ENCODE measurements at regions not wholly inside any gene's neighbourhood (a gene's known extent, or its start where the extent isn't known, plus 50 kb on each side); places are given as distances from the start of the nearest gene placed in this dataset.

GRCh38 chr18:65279668-65280305 lies 471.0 kb upstream of the CDH7 start:
- Histone ChIP-seq H3K4me3 (no peak overlapping the region), H3K9me3 (no peaks in the 10 kb centered on the region)

GRCh38 chr18:65278939-65279667 lies 471.7 kb upstream of the CDH7 start:
- Histone ChIP-seq H3K9me3 (no peaks in the 10 kb centered on the region), H3K4me3 (no peak overlapping the region), H3K36me3 (no peaks in the 10 kb centered on the region), H3K27me3 (no peaks in the 10 kb centered on the region)
- DNase-seq = no peak

More at GRCh38 chr18:65279668-65280305, 471.0 kb upstream of the CDH7 start:
- no peaks in the 10 kb centered on the region for H3K27me3 ChIP-seq
- H3K36me3 ChIP-seq = no peaks in the 10 kb centered on the region
- no peak for DNase-seq

- Histone ChIP-seq H3K4me3 (no peak overlapping the region), H3K9me3 (no peaks in the 10 kb centered on the region), H3K27me3 (no peaks in the 10 kb centered on the region), H3K36me3 (no peaks in the 10 kb centered on the region)
- no peak for DNase-seq
These were observed 481.4 kb upstream of the CDH7 start for GRCh38 chr18:65269375-65269774.

- H3K36me3 ChIP-seq = no peaks in the 10 kb centered on the region
- no peaks in the 10 kb centered on the region for H3K9me3 ChIP-seq
- H3K27me3 ChIP-seq = no peaks in the 10 kb centered on the region
- no peak overlapping the region for H3K4me3 ChIP-seq
- no peak for DNase-seq
These were observed 485.1 kb upstream of the CDH7 start for GRCh38 chr18:65265761-65266160.

GRCh38 chr18:65260030-65260429 lies 490.8 kb upstream of the CDH7 start:
- DNase-seq = no peak
- Histone ChIP-seq H3K27me3 (no peaks in the 10 kb centered on the region), H3K36me3 (no peaks in the 10 kb centered on the region)

GRCh38 chr18:65259403-65259802 lies 491.4 kb upstream of the CDH7 start:
- Histone ChIP-seq H3K9me3 (no peaks in the 10 kb centered on the region), H3K4me3 (no peak overlapping the region), H3K36me3 (no peaks in the 10 kb centered on the region), H3K27me3 (no peaks in the 10 kb centered on the region)
- no peak for DNase-seq

More at GRCh38 chr18:65260030-65260429, 490.8 kb upstream of the CDH7 start:
- no peaks in the 10 kb centered on the region for H3K9me3 ChIP-seq
- no peak overlapping the region for H3K4me3 ChIP-seq

GRCh38 chr18:65257149-65257548 lies 493.7 kb upstream of the CDH7 start:
- Histone ChIP-seq H3K9me3 (no peaks in the 10 kb centered on the region), H3K36me3 (no peaks in the 10 kb centered on the region), H3K27me3 (no peaks in the 10 kb centered on the region), H3K4me3 (no peak overlapping the region)
- DNase-seq = no peak

- Histone ChIP-seq H3K4me3 (no peak overlapping the region), H3K27me3 (no peaks in the 10 kb centered on the region), H3K9me3 (no peaks in the 10 kb centered on the region), H3K36me3 (no peaks in the 10 kb centered on the region)
- no peak for DNase-seq
These were observed 495.4 kb upstream of the CDH7 start for GRCh38 chr18:65255417-65255816.

GRCh38 chr18:65239787-65240186 lies 511.0 kb upstream of the CDH7 start:
- no peaks in the 10 kb centered on the region for H3K27me3 ChIP-seq
- no peak overlapping the region for H3K4me3 ChIP-seq
- no peaks in the 10 kb centered on the region for H3K36me3 ChIP-seq
- H3K9me3 ChIP-seq = no peaks in the 10 kb centered on the region
- no peak for DNase-seq

- Histone ChIP-seq H3K36me3 (no peaks in the 10 kb centered on the region), H3K9me3 (no peaks in the 10 kb centered on the region), H3K27me3 (no peaks in the 10 kb centered on the region), H3K4me3 (no peak overlapping the region)
- no peak for DNase-seq
These were observed 514.7 kb upstream of the CDH7 start for GRCh38 chr18:65235966-65236624.

GRCh38 chr18:65230311-65230710 lies 520.5 kb upstream of the CDH7 start:
- DNase-seq = no peak
- H3K27me3 ChIP-seq = no peaks in the 10 kb centered on the region
- no peaks in the 10 kb centered on the region for H3K36me3 ChIP-seq
- no peaks in the 10 kb centered on the region for H3K9me3 ChIP-seq
- no peak overlapping the region for H3K4me3 ChIP-seq

GRCh38 chr18:65227970-65228369 lies 522.8 kb upstream of the CDH7 start:
- Histone ChIP-seq H3K27me3 (no peaks in the 10 kb centered on the region), H3K4me3 (no peak overlapping the region), H3K36me3 (no peaks in the 10 kb centered on the region), H3K9me3 (no peaks in the 10 kb centered on the region)
- DNase-seq = no peak

- H3K27me3 ChIP-seq = no peaks in the 10 kb centered on the region
- no peak overlapping the region for H3K4me3 ChIP-seq
- H3K9me3 ChIP-seq = no peaks in the 10 kb centered on the region
- no peak for DNase-seq
- H3K36me3 ChIP-seq = no peaks in the 10 kb centered on the region
These were observed 529.1 kb upstream of the CDH7 start for GRCh38 chr18:65221736-65222135.

GRCh38 chr18:65221115-65221514 lies 529.7 kb upstream of the CDH7 start:
- no peak overlapping the region for H3K4me3 ChIP-seq

GRCh38 chr18:65215865-65216466 lies 534.8 kb upstream of the CDH7 start:
- DNase-seq = no peak
- Histone ChIP-seq H3K36me3 (no peaks in the 10 kb centered on the region), H3K9me3 (no peaks in the 10 kb centered on the region), H3K27me3 (no peaks in the 10 kb centered on the region), H3K4me3 (no peak overlapping the region)

More at GRCh38 chr18:65221115-65221514, 529.7 kb upstream of the CDH7 start:
- Histone ChIP-seq H3K27me3 (no peaks in the 10 kb centered on the region), H3K9me3 (no peaks in the 10 kb centered on the region), H3K36me3 (no peaks in the 10 kb centered on the region)
- DNase-seq = no peak

GRCh38 chr18:65214456-65214855 lies 536.4 kb upstream of the CDH7 start:
- no peaks in the 10 kb centered on the region for H3K36me3 ChIP-seq
- no peaks in the 10 kb centered on the region for H3K27me3 ChIP-seq
- no peak overlapping the region for H3K4me3 ChIP-seq
- no peak for DNase-seq
- H3K9me3 ChIP-seq = no peaks in the 10 kb centered on the region

GRCh38 chr18:65206551-65207260 lies 544.1 kb upstream of the CDH7 start:
- no peak overlapping the region for H3K4me3 ChIP-seq
- H3K9me3 ChIP-seq = no peaks in the 10 kb centered on the region

More at GRCh38 chr18:65206551-65207260, 544.1 kb upstream of the CDH7 start:
- H3K36me3 ChIP-seq = no peaks in the 10 kb centered on the region
- H3K27me3 ChIP-seq = no peaks in the 10 kb centered on the region
- no peak for DNase-seq
